SK-N-SH treated with all-trans-retinoic acid at 6 μM for 48 hours (cell line): ENCODE measurements at regions not wholly inside any gene's neighbourhood (a gene's known extent, or its start where the extent isn't known, plus 50 kb on each side); places are given as distances from the start of the nearest gene placed in this dataset.
"Not testable (repeated sequence)": the region's sequence is repeated elsewhere in the genome, so short reads cannot be mapped to it uniquely, and the experiment has no call there.

Experiments
- PPARA ChIP-seq: fragments of 250-450 bp; sonication (Bioruptor Pico); IDR thresholded peaks from 2 replicates; pipeline ENCODE4 v1.5.0; 2020; ENCODE audit warnings: mild to moderate bottlenecking, borderline replicate concordance
- SNAI2 ChIP-seq: fragments of 250-450 bp; sonication (Bioruptor Pico); IDR thresholded peaks from 2 replicates; pipeline ENCODE4 v1.5.0; 2020; ENCODE audit warnings: mild to moderate bottlenecking, moderate library complexity
- ZC3H10 ChIP-seq: fragments of 250-450 bp; sonication (Bioruptor Pico); IDR thresholded peaks from 2 replicates; pipeline ENCODE4 v1.5.1; 2021; ENCODE audit warnings: mild to moderate bottlenecking, moderate library complexity
- ZFP3 ChIP-seq: fragments of 250-450 bp; sonication (Bioruptor Pico); IDR thresholded peaks from 2 replicates; pipeline ENCODE4 v1.5.0; 2020; ENCODE audit warnings: mild to moderate bottlenecking, moderate library complexity
- TF ChIP-seq, protein P1 (sequence below): fragments of 250-450 bp; sonication (Bioruptor Pico); IDR thresholded peaks from 2 replicates; pipeline ENCODE4 v1.8.0; 2020; ENCODE audit warnings: mild to moderate bottlenecking, moderate library complexity, borderline replicate concordance

DNA sequence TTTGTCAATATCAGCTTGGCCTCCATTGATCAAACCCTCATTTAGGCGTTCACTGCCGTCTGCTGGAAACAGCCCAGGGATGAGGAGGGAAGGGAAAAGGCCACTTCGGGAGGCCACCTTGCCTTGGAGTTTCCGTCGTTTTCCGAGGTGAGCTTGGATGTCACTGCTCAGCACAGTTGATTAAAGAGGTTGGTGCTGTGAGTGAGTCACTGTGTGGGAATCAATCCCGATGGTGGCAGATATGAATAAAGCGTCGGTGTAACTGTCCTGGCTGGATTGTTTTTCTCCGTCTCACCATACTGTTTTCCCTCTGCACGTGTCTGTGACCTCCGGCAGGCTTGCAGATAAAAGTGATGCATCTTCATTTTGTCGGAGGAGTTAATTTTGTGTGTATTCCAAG is 148.1 kb downstream of the NPIPA7 start:
- TF ChIP-seq, protein P1, sequence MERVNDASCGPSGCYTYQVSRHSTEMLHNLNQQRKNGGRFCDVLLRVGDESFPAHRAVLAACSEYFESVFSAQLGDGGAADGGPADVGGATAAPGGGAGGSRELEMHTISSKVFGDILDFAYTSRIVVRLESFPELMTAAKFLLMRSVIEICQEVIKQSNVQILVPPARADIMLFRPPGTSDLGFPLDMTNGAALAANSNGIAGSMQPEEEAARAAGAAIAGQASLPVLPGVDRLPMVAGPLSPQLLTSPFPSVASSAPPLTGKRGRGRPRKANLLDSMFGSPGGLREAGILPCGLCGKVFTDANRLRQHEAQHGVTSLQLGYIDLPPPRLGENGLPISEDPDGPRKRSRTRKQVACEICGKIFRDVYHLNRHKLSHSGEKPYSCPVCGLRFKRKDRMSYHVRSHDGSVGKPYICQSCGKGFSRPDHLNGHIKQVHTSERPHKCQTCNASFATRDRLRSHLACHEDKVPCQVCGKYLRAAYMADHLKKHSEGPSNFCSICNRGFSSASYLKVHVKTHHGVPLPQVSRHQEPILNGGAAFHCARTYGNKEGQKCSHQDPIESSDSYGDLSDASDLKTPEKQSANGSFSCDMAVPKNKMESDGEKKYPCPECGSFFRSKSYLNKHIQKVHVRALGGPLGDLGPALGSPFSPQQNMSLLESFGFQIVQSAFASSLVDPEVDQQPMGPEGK (CRISPR knock-in tag): not testable (repeated sequence)
- TF ChIP-seq PPARA (CRISPR knock-in tag); SNAI2; ZFP3; ZC3H10 (CRISPR knock-in tag): not testable (repeated sequence)
